ENCODE measurements at regions not wholly inside any gene's neighbourhood (a gene's known extent, or its start where the extent isn't known, plus 50 kb on each side); places are given as distances from the start of the nearest gene placed in this dataset.

DNA sequence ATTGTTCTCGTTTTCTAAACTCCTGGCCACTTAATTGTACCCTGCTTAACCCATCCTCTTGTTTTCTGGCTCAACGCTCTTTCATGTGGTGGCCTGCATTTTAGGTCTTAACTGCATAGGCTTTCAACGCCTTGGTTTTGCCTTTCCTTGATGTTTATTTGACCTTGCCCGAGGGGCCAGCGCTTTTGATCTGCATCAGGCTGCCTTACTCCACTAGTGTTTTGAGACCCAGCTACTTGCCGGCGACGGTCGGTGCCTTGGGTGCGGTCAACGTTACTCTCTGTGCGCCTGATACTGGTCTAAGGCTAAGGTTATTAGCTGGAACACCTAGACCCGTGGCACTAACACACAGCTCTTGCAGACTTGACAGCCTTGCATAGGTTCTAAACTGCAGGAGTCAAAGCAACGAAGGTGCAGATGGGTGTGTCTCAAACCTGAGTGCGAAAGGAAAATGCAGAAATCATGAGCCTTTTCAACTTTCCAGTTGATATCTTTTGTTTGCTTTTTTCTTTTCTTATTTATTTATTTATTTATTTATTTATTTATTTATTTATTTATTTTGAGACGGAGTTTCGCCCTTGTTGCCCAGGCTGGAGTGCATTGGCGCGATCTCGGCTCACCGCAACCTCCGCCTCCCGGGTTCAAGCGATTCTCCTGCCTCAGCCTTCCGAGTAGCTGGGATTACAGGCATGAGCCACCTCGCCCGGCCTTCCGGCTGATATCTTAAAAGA is 138.8 kb downstream of the HFE start:
- Histone ChIP-seq H3K9ac (ENCODE audit: low read length) (no peak overlapping the region), H3K79me2 (ENCODE audit: low read length) (no peaks in the 10 kb centered on the region), H4K20me1 (ENCODE audit: insufficient read depth, low read length) (no peaks in the 10 kb centered on the region), H3K4me1 (ENCODE audit: low read length) (no peaks in the 10 kb centered on the region), H3K4me3 (ENCODE audit: low read length) (no peak overlapping the region), H2AFZ (ENCODE audit: low read depth, low read length) (no peak overlapping the region), H3K27ac (ENCODE audit: low read length) (no peak overlapping the region), H3K36me3 (replicated peaks; ENCODE audit: low read depth, low read length) (no peaks in the 10 kb centered on the region), H3K4me2 (ENCODE audit: low read length) (no peak overlapping the region), H3K27me3 (ENCODE audit: low read depth, low read length) (no peaks in the 10 kb centered on the region), H3K9me3 (ENCODE audit: insufficient read depth, low read length) (0 out of 2 replicates have a peak, but pooled peaks cover 6% of the 10 kb centered on the region)
- TF ChIP-seq, protein P1, sequence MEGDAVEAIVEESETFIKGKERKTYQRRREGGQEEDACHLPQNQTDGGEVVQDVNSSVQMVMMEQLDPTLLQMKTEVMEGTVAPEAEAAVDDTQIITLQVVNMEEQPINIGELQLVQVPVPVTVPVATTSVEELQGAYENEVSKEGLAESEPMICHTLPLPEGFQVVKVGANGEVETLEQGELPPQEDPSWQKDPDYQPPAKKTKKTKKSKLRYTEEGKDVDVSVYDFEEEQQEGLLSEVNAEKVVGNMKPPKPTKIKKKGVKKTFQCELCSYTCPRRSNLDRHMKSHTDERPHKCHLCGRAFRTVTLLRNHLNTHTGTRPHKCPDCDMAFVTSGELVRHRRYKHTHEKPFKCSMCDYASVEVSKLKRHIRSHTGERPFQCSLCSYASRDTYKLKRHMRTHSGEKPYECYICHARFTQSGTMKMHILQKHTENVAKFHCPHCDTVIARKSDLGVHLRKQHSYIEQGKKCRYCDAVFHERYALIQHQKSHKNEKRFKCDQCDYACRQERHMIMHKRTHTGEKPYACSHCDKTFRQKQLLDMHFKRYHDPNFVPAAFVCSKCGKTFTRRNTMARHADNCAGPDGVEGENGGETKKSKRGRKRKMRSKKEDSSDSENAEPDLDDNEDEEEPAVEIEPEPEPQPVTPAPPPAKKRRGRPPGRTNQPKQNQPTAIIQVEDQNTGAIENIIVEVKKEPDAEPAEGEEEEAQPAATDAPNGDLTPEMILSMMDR (IDR thresholded peaks at IDR 0.05; ENCODE audit: low read depth, low read length): no peak
- TF ChIP-seq EZH2phosphoT487 (IDR thresholded peaks at IDR 0.05; ENCODE audit: low read depth): no peak

DNA sequence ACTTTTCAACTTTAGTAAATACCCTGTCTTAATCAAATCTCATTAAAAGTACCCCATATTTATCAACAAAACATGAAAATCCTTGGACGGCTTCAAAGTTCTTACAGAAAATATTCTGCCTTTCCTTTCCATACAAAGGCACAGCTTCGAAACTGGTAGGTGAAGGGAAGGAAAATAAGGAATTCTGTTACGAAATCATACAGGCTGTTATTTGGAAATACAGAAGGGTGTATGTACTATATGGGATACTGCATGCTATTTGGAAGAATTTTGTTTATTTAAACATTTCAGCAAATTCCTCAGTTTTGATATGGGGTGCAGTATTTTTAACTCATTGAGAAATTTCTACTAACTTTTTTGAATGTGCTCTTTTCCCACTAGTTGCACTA is 138.4 kb upstream of the BTN3A2 start:
- H3K4me3 ChIP-seq (ENCODE audit: low read length): no peak overlapping the region
- H3K4me2 ChIP-seq (ENCODE audit: low read length): no peak overlapping the region
- 0 out of 2 replicates have a peak, but pooled peaks cover 6% of the 10 kb centered on the region for H3K9me3 ChIP-seq (ENCODE audit: insufficient read depth, low read length)
- no peak overlapping the region for H3K9ac ChIP-seq (ENCODE audit: low read length)
- no peak overlapping the region for H3K27ac ChIP-seq (ENCODE audit: low read length)
- TF ChIP-seq, protein P1 (IDR thresholded peaks at IDR 0.05; ENCODE audit: low read depth, low read length): no peak
- no peak for TF ChIP-seq EZH2phosphoT487 (IDR thresholded peaks at IDR 0.05; ENCODE audit: low read depth)
- no peaks in the 10 kb centered on the region for H3K79me2 ChIP-seq (ENCODE audit: low read length)
- no peaks in the 10 kb centered on the region for H3K27me3 ChIP-seq (ENCODE audit: low read depth, low read length)
- no peak overlapping the region for H2AFZ ChIP-seq (ENCODE audit: low read depth, low read length)
- no peaks in the 10 kb centered on the region for H4K20me1 ChIP-seq (ENCODE audit: insufficient read depth, low read length)
- no peaks in the 10 kb centered on the region for H3K4me1 ChIP-seq (ENCODE audit: low read length)
- no peaks in the 10 kb centered on the region for H3K36me3 ChIP-seq (replicated peaks; ENCODE audit: low read depth, low read length)

DNA sequence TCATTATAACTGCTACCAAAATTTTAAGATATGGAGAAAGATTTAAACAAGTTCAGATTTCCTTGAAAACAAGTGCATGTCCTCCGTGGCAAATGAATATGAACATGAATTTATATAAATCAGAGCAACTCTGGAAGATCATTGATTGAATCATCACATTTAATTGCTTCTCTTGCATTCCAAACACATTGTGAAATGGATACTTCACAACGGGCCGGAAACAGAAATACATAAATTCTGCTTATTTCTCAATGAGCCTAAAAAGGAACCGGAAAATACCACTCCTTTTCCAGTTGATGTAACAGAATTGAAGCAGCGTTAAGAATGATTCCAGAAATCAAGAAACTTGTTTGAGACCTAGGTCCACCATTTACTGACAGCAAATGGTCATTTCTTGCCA is 134.6 kb upstream of the BTN3A2 start:
- TF ChIP-seq, protein P1 (IDR thresholded peaks at IDR 0.05; ENCODE audit: low read depth, low read length): no peak
- no peak for TF ChIP-seq EZH2phosphoT487 (IDR thresholded peaks at IDR 0.05; ENCODE audit: low read depth)

DNA sequence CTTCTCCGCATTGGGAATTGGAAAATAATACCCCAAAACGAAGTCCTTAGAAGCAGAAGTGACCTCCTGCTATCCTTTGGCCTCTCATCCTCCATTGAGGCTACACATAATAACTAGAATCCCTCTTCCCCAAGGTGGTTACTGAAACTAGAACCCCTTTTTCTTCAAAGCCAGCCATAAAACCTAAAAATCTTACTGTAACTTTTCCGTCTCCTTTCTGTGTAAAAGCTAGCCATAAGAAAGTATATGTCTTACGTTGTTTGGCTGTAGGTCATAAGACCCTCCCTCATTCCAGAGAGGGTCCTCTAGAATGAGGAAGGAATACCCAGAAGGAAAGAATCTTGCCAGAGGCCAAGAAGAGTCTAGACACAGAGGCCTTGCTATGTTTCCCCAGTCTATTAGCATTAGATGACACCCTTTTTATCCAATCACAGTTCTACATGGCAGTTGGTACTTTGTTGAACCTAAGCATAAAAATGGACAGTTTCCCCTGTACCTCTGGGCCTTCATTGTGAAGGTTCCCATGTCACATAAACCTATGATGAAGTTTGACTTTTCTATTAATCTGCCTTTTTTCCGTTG is 133.9 kb upstream of the BTN3A2 start:
- no peaks in the 10 kb centered on the region for H3K79me2 ChIP-seq (ENCODE audit: low read length)
- H3K27ac ChIP-seq (ENCODE audit: low read length): no peak overlapping the region
- no peaks in the 10 kb centered on the region for H3K27me3 ChIP-seq (ENCODE audit: low read depth, low read length)
- H4K20me1 ChIP-seq (ENCODE audit: insufficient read depth, low read length): no peaks in the 10 kb centered on the region
- no peaks in the 10 kb centered on the region for H3K36me3 ChIP-seq (replicated peaks; ENCODE audit: low read depth, low read length)
- H3K4me3 ChIP-seq (ENCODE audit: low read length): no peak overlapping the region
- no peak overlapping the region for H3K4me2 ChIP-seq (ENCODE audit: low read length)
- H3K4me1 ChIP-seq (ENCODE audit: low read length): peaks cover 16% of the 10 kb centered on the region
- no peak for TF ChIP-seq EZH2phosphoT487 (IDR thresholded peaks at IDR 0.05; ENCODE audit: low read depth)
- TF ChIP-seq, protein P1 (IDR thresholded peaks at IDR 0.05; ENCODE audit: low read depth, low read length): no peak
- no peak overlapping the region for H2AFZ ChIP-seq (ENCODE audit: low read depth, low read length)
- no peak overlapping the region for H3K9ac ChIP-seq (ENCODE audit: low read length)
- H3K9me3 ChIP-seq (ENCODE audit: insufficient read depth, low read length): no peaks in the 10 kb centered on the region; the same call in 1 of the 2 replicates

More for the DNA sequence above, 134.6 kb upstream of the BTN3A2 start:
- Histone ChIP-seq H3K27ac (ENCODE audit: low read length) (no peak overlapping the region), H3K36me3 (replicated peaks; ENCODE audit: low read depth, low read length) (no peaks in the 10 kb centered on the region), H3K9ac (ENCODE audit: low read length) (no peak overlapping the region), H3K27me3 (ENCODE audit: low read depth, low read length) (no peaks in the 10 kb centered on the region), H2AFZ (ENCODE audit: low read depth, low read length) (no peak overlapping the region), H3K4me3 (ENCODE audit: low read length) (no peak overlapping the region), H3K79me2 (ENCODE audit: low read length) (no peaks in the 10 kb centered on the region), H3K9me3 (ENCODE audit: insufficient read depth, low read length) (no peaks in the 10 kb centered on the region; the same call in 1 of the 2 replicates), H3K4me1 (ENCODE audit: low read length) (peaks cover 14% of the 10 kb centered on the region), H3K4me2 (ENCODE audit: low read length) (no peak overlapping the region), H4K20me1 (ENCODE audit: insufficient read depth, low read length) (no peaks in the 10 kb centered on the region)
